ENCODE measurements at regions not wholly inside any gene's neighbourhood (a gene's known extent, or its start where the extent isn't known, plus 50 kb on each side); places are given as distances from the start of the nearest gene placed in this dataset.
A peak's percentile ranks its signal among the peaks of the same experiment; 100 is the strongest.

DNA sequence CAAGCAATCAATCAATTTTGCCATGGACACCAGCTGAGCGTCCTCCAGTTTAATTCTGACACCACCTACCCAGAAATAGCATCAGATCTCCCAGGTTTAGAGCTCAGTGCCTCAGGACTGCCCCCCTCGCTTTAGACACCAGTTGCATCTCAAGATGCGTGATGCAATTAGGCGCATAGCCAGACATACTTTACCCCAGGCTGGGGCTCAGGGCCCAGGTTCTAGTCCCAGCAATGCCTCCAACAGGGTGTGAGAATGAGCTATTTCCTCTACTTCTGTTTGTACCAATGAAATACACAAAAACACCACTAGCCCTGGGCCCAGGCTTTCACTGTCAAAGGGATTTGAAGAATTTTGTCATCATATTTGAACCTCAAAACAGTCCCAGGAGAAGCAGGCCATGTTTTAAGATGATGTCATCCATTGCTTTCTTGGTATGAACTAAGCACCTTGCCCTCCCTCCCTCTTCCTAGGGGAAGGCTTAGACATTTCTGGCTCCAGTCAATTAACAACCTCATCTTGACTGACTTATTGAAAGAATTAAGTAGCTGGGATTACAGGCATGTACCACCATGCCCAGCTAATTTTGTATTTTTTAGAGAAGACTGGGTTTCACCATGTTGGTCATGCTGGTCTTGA is 61.5 kb upstream of the INCENP start:
- DNase-seq (ENCODE audit: low read depth), result no peak
- no peak overlapping the region for H3K4me3 ChIP-seq (ENCODE audit: low read depth, low read length)
- TF ChIP-seq, protein P1, sequence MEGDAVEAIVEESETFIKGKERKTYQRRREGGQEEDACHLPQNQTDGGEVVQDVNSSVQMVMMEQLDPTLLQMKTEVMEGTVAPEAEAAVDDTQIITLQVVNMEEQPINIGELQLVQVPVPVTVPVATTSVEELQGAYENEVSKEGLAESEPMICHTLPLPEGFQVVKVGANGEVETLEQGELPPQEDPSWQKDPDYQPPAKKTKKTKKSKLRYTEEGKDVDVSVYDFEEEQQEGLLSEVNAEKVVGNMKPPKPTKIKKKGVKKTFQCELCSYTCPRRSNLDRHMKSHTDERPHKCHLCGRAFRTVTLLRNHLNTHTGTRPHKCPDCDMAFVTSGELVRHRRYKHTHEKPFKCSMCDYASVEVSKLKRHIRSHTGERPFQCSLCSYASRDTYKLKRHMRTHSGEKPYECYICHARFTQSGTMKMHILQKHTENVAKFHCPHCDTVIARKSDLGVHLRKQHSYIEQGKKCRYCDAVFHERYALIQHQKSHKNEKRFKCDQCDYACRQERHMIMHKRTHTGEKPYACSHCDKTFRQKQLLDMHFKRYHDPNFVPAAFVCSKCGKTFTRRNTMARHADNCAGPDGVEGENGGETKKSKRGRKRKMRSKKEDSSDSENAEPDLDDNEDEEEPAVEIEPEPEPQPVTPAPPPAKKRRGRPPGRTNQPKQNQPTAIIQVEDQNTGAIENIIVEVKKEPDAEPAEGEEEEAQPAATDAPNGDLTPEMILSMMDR (conservative IDR thresholded peaks at IDR 0.05; ENCODE audit: low read depth, low read length), result no peak

- H3K4me3 ChIP-seq (ENCODE audit: low read depth, low read length), result no peak overlapping the region
- DNase-seq (ENCODE audit: low read depth), result no peak
- TF ChIP-seq, protein P1 (conservative IDR thresholded peaks at IDR 0.05; ENCODE audit: low read depth, low read length), result peak; percentile 7
Measured at GRCh38 chr11:62061356-62062222, 62.2 kb upstream of the INCENP start.

DNA sequence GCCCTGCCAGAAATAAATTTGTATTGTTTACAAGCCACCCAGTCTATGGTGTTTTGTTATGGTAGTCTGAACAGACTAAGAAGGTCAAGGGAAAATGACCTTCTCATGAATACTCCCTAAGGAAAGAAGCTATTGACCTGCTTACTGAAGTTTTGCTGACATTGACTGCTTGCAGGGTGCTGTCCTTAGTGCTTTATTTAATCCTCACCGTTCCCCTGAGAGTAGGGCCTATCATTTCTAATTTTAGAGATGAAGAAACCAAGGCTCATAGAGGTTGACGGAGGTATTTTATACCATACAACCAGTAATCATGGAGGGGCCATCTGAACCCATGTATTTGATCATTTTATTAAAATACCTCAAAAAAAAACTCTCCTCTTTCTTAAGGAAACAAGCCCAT is 66.7 kb upstream of the INCENP start:
- no peak overlapping the region for H3K4me3 ChIP-seq (ENCODE audit: low read depth, low read length)
- TF ChIP-seq, protein P1 (conservative IDR thresholded peaks at IDR 0.05; ENCODE audit: low read depth, low read length), result no peak

GRCh38 chr11:62055970-62056369 is 67.8 kb upstream of the INCENP start:
- TF ChIP-seq, protein P1 (conservative IDR thresholded peaks at IDR 0.05; ENCODE audit: low read depth, low read length), result no peak
- no peak for DNase-seq (ENCODE audit: low read depth)
- no peak overlapping the region for H3K4me3 ChIP-seq (ENCODE audit: low read depth, low read length)

More for the DNA sequence above, 66.7 kb upstream of the INCENP start:
- DNase-seq (ENCODE audit: low read depth), result no peak

DNA sequence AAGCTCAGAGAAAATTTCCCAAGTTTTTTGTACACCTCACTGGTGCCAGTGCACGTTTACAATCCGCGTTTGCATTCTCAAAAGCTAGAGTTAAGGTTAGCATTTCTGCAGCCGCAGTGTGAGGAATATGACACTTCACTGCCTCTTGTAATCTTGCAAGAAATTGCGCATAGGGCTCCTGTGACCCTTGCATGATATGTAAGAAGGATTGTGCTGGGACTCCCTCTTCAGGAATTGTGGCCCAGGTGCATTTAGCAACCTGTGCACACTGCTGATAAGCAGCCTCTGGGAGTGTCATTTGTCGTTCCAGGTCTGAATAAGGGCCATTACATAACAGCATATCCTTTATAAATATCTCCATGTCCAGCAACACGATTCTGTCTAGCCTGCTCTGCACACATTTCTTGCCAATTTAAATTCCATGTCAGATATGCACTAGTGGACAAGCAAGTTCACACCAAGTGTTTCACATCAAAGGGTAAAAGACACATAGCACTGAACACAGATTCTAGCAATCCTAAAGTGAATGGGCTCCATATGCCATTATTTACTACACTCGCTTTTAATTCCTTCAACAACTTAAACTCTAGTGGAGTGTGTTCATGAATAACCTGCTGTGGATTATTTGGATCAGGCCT is 69.2 kb upstream of the INCENP start:
- no peak overlapping the region for H3K4me3 ChIP-seq (ENCODE audit: low read depth, low read length)
- TF ChIP-seq, protein P1 (conservative IDR thresholded peaks at IDR 0.05; ENCODE audit: low read depth, low read length), result peak; percentile 53
- DNase-seq (ENCODE audit: low read depth), result no peak

DNA sequence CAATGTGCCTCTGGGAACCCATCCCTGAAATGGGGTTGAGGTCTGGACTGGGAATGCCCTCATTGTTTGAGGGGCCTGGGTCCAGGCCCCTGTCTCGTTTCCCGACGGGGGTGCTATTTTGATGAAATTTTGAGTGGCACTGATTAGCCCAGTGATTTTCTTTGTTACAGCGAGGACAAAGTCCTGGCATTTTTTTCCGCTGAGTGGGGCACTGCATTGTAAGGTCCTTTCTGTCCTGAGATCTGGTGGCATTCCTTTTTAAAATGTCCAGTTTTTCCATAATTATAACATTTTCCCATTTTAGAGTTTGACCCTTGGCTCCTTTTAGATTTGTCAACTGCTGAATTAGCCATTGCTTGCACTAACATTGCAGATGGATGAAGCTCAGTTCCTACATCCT is 69.7 kb upstream of the INCENP start:
- H3K4me3 ChIP-seq (ENCODE audit: low read depth, low read length), result no peak overlapping the region
- TF ChIP-seq, protein P1 (conservative IDR thresholded peaks at IDR 0.05; ENCODE audit: low read depth, low read length), result no peak

More for the DNA sequence above, 69.7 kb upstream of the INCENP start:
- no peak for DNase-seq (ENCODE audit: low read depth)

Measured in epithelial cell of proximal tubule (primary cell).